Erythroblast (primary cell): ENCODE measurements at regions not wholly inside any gene's neighbourhood (a gene's known extent, or its start where the extent isn't known, plus 50 kb on each side); places are given as distances from the start of the nearest gene placed in this dataset.

Source experiments
- GATA1 ChIP-seq: IDR thresholded peaks from 2 replicates; pipeline ENCODE4 v1.6.1; 2011; ENCODE audit warnings: low read depth, mild to moderate bottlenecking, control low read depth, low read length, moderate library complexity
- POLR2A ChIP-seq: IDR thresholded peaks from 2 replicates; pipeline ENCODE4 v1.6.1; 2011; ENCODE audit warnings: mild to moderate bottlenecking, low read length

- TF ChIP-seq POLR2A (no peak), GATA1 (no peak)
Measured at GRCh38 chr18:40995529-40995928, 959.5 kb upstream of the PIK3C3 start.
